ENCODE measurements at regions not wholly inside any gene's neighbourhood (a gene's known extent, or its start where the extent isn't known, plus 50 kb on each side); places are given as distances from the start of the nearest gene placed in this dataset.

GRCh38 chr6:6926856-6927255 lies 180.9 kb upstream of the RREB1 start:
- TF ChIP-seq FOXP2 (optimal IDR thresholded peaks at IDR 0.05; ENCODE audit: borderline replicate concordance, extremely low read depth, extremely low read length, insufficient read depth) (no peak), TAF1 (IDR thresholded peaks at IDR 0.05; ENCODE audit: borderline replicate concordance, insufficient read depth, low read length) (no peak), POLR2AphosphoS5 (IDR thresholded peaks at IDR 0.05; ENCODE audit: low read depth, low read length) (no peak), SIN3A (IDR thresholded peaks at IDR 0.05; ENCODE audit: borderline replicate concordance, insufficient read depth, low read length) (no peak), REST (IDR thresholded peaks at IDR 0.05; ENCODE audit: insufficient read depth in 1 of 2, low read depth in 2 of 2, low read length in 2 of 2) (no peak)

- TF ChIP-seq TAF1 (IDR thresholded peaks at IDR 0.05; ENCODE audit: borderline replicate concordance, insufficient read depth, low read length) (no peak), POLR2AphosphoS5 (IDR thresholded peaks at IDR 0.05; ENCODE audit: low read depth, low read length) (no peak), SIN3A (IDR thresholded peaks at IDR 0.05; ENCODE audit: borderline replicate concordance, insufficient read depth, low read length) (no peak), FOXP2 (optimal IDR thresholded peaks at IDR 0.05; ENCODE audit: borderline replicate concordance, extremely low read depth, extremely low read length, insufficient read depth) (no peak), REST (IDR thresholded peaks at IDR 0.05; ENCODE audit: insufficient read depth in 1 of 2, low read depth in 2 of 2, low read length in 2 of 2) (no peak)
These were observed 180.0 kb upstream of the RREB1 start for GRCh38 chr6:6927521-6928361.

GRCh38 chr6:6930223-6930880 lies 177.4 kb upstream of the RREB1 start:
- TF ChIP-seq REST (IDR thresholded peaks at IDR 0.05; ENCODE audit: insufficient read depth in 1 of 2, low read depth in 2 of 2, low read length in 2 of 2) (no peak), SIN3A (IDR thresholded peaks at IDR 0.05; ENCODE audit: borderline replicate concordance, insufficient read depth, low read length) (no peak), POLR2AphosphoS5 (IDR thresholded peaks at IDR 0.05; ENCODE audit: low read depth, low read length) (no peak), TAF1 (IDR thresholded peaks at IDR 0.05; ENCODE audit: borderline replicate concordance, insufficient read depth, low read length) (no peak), FOXP2 (optimal IDR thresholded peaks at IDR 0.05; ENCODE audit: borderline replicate concordance, extremely low read depth, extremely low read length, insufficient read depth) (no peak)

DNA sequence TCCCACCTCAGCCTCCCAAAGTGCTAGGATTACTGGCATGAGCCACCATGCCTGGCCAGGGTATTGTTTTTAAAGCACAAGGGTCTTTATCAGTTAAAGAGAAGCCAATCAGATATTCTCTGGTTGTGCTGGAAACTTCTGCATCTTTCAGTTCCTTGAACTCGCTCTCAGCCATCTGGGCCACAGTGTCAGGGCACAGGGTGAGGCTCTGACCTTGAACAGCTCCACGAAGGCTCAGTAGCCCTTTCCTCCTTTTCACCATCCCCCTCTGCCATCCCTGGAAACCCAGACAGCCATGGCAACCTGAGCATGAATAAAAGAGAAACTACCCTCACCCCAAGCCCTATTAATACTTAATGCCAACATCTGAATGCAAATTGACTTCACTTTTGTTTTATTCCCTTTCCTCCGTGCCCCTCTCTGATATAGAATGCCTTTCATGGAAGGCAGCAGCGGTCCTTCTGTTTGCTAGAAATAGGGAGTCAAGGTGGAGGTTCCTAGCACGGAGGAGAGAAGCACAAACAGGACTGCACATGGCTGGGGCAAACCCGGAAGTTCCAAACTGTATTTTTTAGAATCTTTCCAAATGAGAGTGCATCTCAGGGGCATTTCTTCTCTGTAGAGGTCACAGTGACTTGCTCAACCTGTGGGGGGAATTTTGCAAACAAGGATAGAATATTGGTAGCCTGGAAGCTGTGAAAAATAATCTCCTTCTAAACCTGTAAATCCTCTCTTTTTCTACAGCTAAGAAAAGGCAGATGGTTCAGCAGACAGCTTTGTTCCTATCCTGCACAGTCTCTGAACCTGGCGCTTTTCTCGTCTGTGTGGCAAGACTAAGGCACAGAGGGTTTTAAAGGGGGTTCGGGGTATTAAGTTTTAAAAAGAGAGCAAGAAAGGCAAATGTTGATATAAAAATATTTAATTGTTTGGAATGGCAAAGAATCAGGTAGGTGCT lies 176.4 kb upstream of the RREB1 start:
- TF ChIP-seq SIN3A (IDR thresholded peaks at IDR 0.05; ENCODE audit: borderline replicate concordance, insufficient read depth, low read length) (no peak), TAF1 (IDR thresholded peaks at IDR 0.05; ENCODE audit: borderline replicate concordance, insufficient read depth, low read length) (no peak), FOXP2 (optimal IDR thresholded peaks at IDR 0.05; ENCODE audit: borderline replicate concordance, extremely low read depth, extremely low read length, insufficient read depth) (no peak), REST (IDR thresholded peaks at IDR 0.05; ENCODE audit: insufficient read depth in 1 of 2, low read depth in 2 of 2, low read length in 2 of 2) (no peak), POLR2AphosphoS5 (IDR thresholded peaks at IDR 0.05; ENCODE audit: low read depth, low read length) (no peak)
